Choroid plexus epithelial cell (primary cell): ENCODE measurements at regions not wholly inside any gene's neighbourhood (a gene's known extent, or its start where the extent isn't known, plus 50 kb on each side); places are given as distances from the start of the nearest gene placed in this dataset.

Experiments
- DNase-seq: peaks from one replicate; pipeline ENCODE4 v3.0.0-alpha.2; 2010; ENCODE audit warnings: low read depth
- H3K4me3 ChIP-seq: 2 replicates; pipeline ENCODE4 v1.5.1; 2011; ENCODE audit warnings: low read depth, mild to moderate bottlenecking, control low read depth, low read length, moderate library complexity
- TF ChIP-seq, protein P1 (sequence below): conservative IDR thresholded peaks from 2 replicates; pipeline ENCODE4 v1.5.1; 2011; ENCODE audit warnings: low read depth, mild to moderate bottlenecking, control low read depth, inconsistent platforms, low read length, moderate library complexity

DNA sequence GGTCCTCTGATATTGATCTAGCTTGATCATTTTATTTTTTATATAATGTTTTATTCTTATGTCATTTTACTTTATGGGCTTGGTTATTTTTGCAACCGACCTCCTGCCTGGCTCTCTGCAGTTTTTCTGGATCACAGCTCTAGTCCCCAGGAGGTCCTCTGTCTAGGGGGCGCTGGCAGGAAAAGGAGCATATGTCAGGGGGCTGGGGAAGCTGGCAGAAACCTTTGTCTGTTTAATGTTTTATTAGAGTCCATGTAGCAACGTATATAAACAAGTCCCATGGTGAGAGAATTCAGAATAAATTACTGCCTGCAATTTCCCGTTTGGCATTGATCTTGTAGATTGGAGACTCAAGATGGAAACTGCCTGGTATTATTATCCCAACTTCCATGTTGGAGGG, 133.5 kb upstream of the ZBED5 start:
- TF ChIP-seq, protein P1, sequence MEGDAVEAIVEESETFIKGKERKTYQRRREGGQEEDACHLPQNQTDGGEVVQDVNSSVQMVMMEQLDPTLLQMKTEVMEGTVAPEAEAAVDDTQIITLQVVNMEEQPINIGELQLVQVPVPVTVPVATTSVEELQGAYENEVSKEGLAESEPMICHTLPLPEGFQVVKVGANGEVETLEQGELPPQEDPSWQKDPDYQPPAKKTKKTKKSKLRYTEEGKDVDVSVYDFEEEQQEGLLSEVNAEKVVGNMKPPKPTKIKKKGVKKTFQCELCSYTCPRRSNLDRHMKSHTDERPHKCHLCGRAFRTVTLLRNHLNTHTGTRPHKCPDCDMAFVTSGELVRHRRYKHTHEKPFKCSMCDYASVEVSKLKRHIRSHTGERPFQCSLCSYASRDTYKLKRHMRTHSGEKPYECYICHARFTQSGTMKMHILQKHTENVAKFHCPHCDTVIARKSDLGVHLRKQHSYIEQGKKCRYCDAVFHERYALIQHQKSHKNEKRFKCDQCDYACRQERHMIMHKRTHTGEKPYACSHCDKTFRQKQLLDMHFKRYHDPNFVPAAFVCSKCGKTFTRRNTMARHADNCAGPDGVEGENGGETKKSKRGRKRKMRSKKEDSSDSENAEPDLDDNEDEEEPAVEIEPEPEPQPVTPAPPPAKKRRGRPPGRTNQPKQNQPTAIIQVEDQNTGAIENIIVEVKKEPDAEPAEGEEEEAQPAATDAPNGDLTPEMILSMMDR, result no peak
- H3K4me3 ChIP-seq, result no peak overlapping the region
- DNase-seq, result no peak

DNA sequence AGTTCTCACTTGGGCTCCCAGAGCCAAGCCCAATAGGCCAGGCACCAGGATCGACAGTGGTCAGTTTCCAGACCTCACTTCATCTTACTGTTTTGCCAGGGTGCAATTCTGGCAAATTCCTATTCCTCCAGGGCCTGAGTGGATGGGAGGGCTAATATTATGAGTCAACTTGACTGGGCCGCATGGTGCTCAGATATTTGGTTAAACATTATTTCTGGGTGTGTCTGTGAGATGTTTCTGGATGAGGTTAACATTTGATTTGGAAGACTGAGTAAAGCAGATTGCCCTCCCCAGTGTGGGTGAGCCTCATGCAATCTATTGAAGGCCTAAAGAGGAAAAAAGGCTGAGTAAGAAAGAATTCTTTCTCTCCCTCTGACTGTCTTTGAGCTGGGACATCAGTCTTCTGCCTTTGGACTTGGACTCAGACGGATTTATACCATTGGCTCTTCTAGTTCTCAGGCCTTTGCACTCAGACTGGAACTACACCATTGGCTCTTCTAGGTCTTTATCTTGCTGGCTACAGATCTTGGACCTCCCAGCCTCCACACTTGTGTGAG, 132.9 kb upstream of the ZBED5 start:
- DNase-seq, result no peak
- TF ChIP-seq, protein P1, result no peak
- no peak overlapping the region for H3K4me3 ChIP-seq

DNA sequence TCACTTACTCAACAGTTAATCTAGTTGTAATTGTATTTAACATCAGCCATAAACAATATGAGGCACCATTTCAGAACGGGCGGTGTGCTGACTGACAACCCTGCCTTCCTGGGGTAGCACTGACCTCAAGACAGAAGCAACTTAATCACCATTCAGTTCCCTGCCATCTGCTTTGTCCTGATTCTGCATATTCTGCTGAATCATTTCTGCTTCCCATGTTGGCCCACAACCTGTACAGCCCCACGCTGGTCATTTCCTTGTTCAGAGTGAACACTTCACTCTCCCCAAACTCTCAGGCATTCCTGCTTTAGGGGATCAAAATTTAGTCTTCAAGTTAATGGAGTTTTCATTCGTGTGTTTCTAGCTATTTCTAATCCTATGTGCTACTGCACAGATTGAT, 132.3 kb upstream of the ZBED5 start:
- DNase-seq, result no peak
- TF ChIP-seq, protein P1, result no peak
- H3K4me3 ChIP-seq, result no peak overlapping the region

DNA sequence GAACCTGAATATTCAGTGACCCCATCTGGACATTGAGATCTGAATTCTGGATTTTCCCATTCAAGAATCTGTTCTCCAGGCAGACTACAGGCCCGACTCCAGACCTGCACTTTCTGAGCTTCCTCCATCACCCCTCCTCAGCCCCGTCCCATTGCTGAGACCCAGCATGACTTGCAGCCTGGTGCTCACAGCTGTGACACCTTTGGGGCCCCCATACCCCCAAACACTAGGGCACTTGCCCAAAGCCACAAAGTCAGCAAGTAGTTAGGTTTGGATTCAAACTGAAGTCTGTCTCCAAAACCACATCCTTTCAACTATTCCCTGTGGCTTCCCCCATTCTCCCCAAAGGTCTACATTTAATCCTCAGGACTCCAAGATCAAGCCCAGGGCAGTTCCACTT, 128.2 kb upstream of the ZBED5 start:
- H3K4me3 ChIP-seq, result no peak overlapping the region
- TF ChIP-seq, protein P1, result no peak
- no peak for DNase-seq

DNA sequence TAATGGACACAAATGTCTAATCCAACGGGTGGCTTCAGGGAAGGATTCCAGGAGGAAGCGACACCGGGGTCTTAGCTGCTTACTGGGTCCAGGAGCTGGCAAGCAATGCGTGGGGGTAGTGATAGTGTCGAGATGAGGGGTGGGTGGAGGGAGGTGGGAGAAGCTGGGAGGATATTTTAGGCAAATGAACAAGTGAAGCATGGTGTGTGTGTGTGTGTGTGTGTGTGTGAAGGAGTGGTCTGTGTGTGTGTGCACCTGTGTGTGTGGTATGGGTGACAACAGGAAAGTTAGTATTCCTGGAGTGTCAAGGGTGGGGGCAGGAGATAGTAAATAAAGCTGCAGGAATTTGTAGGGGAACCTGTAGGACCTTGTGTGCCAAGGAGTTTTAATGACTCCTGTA, 126.9 kb upstream of the ZBED5 start:
- no peak for DNase-seq
- TF ChIP-seq, protein P1, result no peak
- H3K4me3 ChIP-seq, result no peak overlapping the region

DNA sequence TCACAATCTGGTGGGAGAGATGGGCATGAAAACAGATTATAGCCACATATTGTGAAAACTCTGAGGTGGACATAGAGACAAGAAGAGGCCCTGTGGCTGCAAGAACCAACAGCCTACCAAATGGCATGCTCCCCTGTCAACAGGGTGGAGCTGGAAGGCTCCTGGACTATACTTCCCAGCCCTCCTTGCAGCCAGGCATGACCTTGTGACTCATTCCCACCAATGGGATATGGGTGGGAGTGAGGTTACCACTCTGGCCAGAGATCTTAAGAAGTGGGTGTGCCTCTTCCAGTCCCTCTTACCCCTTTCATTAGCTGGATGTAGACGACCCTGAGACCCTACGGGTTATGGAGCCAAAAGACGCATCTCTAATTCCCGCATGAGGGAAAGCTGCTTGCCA, 126.4 kb upstream of the ZBED5 start:
- TF ChIP-seq, protein P1, result no peak
- H3K4me3 ChIP-seq, result no peak overlapping the region

DNA sequence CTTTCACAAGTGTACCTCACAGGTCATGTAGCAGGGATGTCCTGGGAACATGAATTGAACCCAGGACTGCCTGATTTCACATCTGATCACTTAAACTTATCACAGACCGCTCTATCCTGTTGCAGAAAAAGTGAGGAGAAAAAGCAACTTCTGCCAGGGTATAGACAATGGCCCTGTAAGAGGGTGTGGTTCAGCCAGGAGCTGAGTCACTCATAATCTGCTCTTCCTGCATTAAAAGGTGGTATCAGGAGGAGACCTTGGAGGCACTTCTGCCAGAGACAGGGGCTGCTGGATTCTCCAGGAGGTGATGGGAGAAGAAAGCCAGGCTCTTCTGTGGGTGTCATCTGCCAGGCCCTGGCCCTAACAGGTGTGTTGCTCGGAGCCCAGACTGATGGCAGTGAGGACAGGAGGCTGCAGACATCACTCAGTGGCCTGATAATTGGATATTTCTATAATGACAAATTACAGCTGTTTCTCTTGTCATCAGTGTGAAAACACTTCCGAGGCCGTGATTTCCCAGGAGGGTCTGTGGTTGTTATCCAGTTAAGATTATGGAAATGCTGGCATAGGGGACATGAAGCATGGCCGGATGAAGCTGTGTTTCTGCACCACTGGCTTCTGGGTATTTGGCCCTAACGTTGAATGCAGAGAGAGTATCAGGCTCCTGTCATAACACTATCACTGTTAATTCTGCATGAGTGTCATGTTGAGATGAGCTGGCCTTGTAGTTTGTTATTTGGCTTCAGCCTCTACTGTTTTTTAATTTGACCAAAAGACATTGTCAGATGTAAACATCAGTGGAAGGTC, 125.1 kb upstream of the ZBED5 start:
- DNase-seq, result no peak
- no peak overlapping the region for H3K4me3 ChIP-seq
- TF ChIP-seq, protein P1, result no peak

More for the DNA sequence above, 126.4 kb upstream of the ZBED5 start:
- DNase-seq, result no peak
